Skin of body (tissue), 1 donor: ENCODE measurements at regions not wholly inside any gene's neighbourhood (a gene's known extent, or its start where the extent isn't known, plus 50 kb on each side); places are given as distances from the start of the nearest gene placed in this dataset.

Source experiments
- DNase-seq: peaks from one replicate; lab custom pipeline; 2025; lab: John Stamatoyannopoulos, UW

GRCh38 chr2:239521518-239521815 lies 120.6 kb upstream of the HDAC4 start:
- DNase-seq: no peak

GRCh38 chr2:239520811-239521517 lies 120.1 kb upstream of the HDAC4 start:
- no peak for DNase-seq

- no peak for DNase-seq
These were observed 119.2 kb upstream of the HDAC4 start for GRCh38 chr2:239519921-239520585.

DNA sequence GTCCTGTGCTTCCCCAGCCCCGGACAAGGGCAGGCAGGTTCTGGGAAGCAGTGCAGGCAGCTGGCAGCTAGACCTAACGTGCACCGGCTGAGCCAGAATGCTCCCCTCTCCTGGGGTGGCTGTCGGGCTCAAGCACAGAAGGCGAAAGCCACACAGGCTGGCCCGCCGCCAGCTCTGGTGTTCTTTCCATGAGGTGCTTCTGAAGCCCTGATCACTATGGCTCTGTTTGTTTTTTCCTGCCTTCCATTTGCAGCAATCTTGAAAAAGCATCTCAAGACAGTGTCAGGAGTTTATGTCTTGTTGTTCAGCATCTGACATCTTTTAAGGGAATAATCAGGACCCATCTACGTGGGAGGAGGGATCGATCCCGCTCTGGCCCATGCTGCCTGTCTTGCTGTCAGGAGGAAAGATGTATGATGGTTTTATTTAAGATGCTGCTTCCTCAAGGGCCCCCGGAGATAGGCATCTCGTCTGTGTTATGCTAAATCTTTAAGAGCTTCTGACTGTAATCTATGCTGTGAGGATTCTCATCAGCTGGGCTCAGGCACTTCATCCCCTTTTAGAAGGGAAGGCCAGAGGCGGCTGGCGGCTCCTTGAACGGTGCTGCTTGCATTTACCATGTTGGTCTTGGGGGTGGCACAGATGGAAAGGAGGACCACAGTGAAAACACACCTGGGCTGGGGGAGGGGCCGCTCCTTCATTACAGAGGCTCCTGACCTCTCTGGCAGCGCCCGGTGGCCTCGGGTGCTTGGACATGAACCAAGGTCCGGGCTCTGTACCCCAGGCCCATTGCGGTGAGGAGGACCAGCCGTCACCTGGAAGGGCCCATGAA lies 118.5 kb upstream of the HDAC4 start:
- DNase-seq: no peak

GRCh38 chr2:239518286-239519088 lies 117.7 kb upstream of the HDAC4 start:
- no peak for DNase-seq

DNA sequence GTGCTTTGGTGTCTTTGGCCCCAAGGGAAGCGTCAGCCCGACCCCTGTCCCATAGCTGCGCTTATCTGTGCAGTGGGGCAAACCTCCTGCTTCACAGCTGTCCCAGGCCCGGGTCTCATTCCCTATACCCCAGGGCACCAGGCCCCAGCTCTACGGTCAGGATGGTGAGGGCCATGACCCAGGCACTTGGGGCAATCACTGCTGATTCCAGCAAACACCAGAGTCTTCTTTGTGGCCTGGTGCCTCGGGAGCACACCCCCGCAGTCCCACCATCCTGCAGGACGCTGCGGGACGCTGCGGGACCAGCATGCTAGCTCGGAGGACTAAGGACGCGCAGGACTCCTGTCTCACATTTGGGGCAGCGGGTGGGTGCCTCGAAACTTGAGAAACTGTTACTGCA lies 116.9 kb upstream of the HDAC4 start:
- DNase-seq: no peak

DNA sequence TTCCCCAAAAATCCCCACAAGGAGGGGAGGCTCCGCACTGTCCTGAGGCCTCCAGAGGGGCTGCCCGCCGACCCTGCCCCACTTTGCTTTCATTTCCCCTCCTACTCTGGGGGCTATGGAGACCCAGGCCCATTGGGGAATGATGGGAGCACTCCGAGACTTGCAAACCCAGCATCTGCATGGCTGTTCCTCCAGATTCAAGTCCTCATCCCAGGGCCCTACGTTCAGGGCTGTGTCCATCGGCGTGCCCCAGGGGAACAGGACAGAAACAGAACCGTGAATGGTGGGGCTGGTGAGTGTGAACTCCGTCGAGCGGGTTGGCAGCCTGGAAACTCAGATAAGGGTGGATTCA lies 116.1 kb upstream of the HDAC4 start:
- no peak for DNase-seq

DNA sequence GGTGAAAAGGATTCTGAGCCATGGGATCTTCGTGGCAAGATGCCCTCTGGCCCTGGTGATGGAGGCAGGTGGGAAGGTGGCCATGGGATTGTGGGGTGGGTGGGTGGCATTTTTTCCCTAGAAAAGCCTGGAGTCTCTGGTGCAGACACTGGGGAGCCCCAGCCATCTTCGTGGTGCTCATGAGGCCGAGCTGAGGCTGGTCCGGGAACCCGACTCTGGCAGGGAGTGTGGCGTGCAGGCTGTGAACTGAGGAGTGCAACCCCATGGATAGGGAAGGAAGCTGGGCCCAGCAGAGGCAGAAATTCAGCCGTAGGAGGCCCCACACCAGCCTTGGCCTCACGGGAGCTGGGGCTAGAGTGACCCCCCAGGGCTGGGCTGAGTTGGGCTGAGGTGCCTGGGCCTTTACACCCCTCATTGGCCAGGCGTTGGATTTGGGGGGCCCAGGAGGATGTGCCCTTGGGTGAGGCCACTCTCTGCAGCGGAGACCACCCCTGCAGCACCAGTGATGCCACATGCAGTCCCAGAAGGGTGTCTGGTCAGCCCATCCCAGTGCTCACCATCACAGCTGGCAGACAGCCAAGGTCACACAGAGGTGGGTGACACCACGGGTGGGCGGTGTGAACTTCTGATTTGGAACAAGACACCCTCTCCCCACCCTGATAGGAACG lies 115.6 kb upstream of the HDAC4 start:
- DNase-seq: no peak

DNA sequence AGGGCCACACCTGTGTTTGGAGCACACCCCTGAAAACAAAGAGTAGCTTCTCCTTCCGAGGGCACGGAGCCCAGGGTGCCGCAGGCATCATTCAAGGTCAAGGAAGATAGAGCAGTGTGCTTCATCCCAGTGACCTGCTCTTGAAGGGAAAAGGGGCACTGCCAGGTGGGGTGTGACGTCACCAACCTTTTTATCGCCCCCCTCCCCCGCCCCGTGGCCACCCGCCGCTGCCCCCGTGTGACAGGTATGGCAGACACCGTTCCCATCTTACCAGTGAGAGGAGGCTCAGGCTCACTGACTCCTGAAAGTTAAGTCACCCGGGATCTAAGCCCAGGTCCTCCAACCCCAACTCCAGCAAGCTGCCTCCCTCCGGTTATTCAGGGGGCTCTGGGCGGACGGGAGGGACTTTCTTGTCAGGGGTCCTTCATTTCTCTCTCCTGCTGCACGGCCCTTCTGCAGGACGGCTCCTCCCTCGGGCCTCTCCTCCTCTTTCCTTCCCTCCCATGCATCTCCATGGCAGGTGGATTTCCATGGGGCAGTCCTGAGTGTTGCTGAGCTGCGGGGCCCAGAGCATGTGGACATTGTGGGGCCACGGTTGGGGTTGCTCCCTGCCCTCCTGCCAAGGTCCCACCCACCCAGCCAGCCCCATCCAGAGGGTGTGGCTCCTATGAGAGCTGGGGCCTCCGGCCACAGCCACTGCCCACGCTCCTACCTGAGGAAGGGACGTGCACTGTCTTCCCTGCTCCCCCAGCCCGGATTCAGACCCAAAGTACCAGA lies 114.1 kb upstream of the HDAC4 start:
- no peak for DNase-seq

- no peak for DNase-seq
These were observed 111.2 kb upstream of the HDAC4 start for GRCh38 chr2:239512054-239512453.

DNA sequence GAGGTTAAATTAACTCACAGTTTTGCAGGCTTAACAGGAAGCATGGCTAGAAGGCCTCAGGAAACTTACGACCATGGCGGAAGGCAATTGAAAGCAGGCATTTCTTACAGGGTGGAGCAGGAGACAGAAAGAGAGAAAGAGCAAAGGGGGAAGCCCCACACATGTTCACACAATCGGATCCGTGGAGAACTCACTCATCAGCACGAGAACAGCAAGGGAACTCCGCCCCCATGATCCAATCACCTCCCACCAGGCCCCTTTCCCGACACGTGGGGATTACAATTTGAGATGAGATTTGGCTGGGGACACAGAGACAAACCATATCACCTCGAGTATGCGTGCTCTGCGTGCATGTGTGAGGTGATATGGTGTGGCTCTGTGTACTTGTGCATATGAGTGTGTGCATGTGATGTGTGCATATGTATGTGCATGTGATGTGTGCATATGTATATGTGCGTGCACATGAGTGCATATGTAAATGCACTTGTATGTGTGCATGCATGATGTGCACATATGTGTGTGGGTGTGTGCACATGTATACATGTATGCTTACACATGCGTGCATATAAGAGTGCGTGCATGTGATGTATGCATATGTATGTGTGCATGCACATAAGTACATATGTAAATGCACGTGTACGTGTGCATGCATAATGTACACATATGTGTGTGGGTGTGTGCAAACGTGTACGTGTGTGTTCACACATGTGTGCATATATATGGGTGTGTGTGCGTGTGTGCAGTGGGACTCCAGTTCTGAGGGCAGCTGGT lies 108.7 kb upstream of the HDAC4 start:
- DNase-seq: peak; percentile 11

- no peak for DNase-seq
These were observed 107.4 kb upstream of the HDAC4 start for GRCh38 chr2:239508261-239508660.

- DNase-seq: no peak
These were observed 106.9 kb upstream of the HDAC4 start for GRCh38 chr2:239507576-239508258.

GRCh38 chr2:239506961-239507360 lies 106.1 kb upstream of the HDAC4 start:
- DNase-seq: no peak

DNA sequence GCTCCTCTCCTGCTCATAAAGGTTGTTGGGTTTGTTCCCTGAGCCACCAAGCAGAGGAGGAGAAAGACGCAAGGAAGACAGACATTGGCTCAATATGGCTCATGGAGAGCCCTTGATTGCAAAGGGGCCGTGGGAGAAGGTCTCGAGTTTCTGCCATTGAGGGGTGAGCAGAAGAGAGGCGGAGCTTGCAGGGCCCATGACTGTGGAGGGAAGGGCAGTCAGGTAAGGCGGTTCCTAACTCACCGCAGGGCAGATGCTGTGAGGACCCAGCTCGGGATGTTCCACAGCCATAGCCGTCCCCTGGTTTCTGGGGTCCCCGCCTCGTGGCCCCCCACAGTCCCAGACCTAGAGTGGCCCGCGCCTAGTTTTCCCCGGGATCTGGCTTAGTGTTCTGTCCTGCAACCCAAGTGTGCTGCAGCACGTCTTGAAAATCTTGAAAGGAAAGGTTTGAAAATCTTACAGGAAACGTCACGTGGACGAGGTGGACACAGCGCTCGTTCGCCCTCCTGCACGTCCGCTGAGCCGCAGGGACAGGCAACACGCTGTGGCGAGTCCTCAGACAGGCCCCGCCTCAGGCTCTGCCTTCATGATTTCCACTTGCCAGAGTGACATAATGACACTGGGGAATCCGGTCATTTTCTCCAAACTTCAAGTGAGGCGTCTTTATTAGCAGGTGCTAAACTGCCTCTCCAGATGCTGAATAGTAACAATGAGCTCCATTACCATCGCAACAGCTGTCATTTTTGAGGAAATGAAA lies 105.5 kb upstream of the HDAC4 start:
- no peak for DNase-seq

DNA sequence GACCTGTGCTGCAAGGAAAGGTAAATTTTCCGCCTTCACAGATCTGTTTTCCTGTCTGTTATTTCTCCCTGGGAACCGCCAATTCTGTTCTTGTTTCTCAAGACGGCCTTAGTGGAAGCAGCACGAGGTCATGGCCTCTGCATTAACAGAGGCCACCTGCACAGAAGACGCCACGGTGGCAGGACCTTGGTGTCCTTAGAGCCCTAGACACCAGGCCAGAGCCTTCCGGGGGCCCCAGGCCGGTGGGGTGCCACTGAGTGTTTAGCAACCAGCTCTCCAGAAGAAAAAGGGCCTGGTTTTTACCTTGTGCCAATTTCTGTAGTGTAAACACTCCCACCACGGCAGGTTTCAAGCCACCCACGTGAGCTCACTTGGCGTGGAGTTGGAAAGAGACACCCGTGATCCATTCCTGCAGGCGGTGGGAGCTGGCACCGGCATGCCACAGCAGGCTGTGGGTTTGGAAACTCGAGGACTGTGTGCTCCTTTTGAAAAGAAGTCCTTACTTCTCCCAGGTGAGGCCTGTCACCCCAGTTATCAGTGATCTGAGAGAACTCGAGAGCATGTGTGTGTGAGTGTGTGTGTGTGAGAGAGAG lies 103.9 kb upstream of the HDAC4 start:
- DNase-seq: no peak

DNA sequence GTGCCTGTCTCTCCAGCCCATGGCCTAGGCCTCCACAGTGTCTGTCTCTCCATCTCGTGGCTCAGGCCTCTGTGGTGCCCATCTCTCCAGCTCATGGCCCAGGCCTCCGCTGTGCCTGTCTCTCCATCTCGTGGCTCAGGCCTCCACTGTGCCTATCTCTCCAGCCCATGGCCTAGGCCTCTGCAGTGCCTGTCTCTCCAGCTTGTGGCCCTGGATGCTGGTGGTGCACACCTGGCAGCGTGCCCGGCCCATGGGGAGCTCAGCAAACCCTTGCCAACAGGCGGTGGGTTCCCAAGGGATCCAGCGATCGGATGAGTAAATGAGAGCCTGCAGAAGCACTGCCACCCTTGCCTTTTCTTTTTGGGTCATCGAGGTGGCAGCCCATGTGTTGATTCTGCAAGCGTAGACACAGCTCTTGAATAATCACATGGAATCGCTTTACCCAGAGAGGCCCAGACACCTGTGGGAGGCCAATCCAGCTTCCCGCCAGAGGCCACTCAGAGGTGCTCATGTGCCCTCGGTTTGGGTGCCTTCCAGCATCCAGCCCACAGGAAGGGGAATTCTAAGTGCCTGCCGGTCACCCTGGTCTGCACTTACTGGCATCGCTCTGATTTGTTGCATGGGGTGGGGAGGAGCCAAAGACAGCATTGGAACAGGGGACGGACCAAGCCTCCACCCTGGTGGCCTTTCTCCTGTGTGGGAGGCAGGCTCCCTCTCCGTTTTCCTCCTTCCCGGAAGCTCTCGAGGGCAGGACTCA lies 101.8 kb upstream of the HDAC4 start:
- DNase-seq: no peak
